ENCODE measurements at regions not wholly inside any gene's neighbourhood (a gene's known extent, or its start where the extent isn't known, plus 50 kb on each side); places are given as distances from the start of the nearest gene placed in this dataset.

GRCh38 chr9:113705928-113706519 lies 170.1 kb upstream of the ZNF618 start:
- Histone ChIP-seq H3K27me3 (no peaks in the 10 kb centered on the region), H3K27ac (peak overlapping the region; percentile 32 to 59 (median 52)), H3K4me1 (peaks cover 35% of the 10 kb centered on the region), H3K4me3 (no peak overlapping the region), H3K9me3 (no peaks in the 10 kb centered on the region), H3K36me3 (replicated peaks in 1 of 2; ENCODE audit: insufficient read depth in 1 of 2, low read depth in 2 of 2) (no peaks in the 10 kb centered on the region)
- 22 to 41% methylated on average over 2 of the region's 2 CpGs for WGBS, 2 donors
- TF ChIP-seq POLR2A (IDR thresholded peaks at IDR 0.05), result no peak
- TF ChIP-seq CTCF (IDR thresholded peaks at IDR 0.05), result no peak
- ATAC-seq, result peak; percentile 72
- intact Hi-C loops (cut with DNase I), result no loop called here
- peak; percentile 21 to 55 (median 42) for DNase-seq

- Histone ChIP-seq H3K36me3 (replicated peaks in 1 of 2; ENCODE audit: insufficient read depth in 1 of 2, low read depth in 2 of 2) (no peaks in the 10 kb centered on the region), H3K9me3 (no peaks in the 10 kb centered on the region), H3K27ac (peak overlapping the region in 2 of 4 donors; percentile 18 to 23), H3K4me3 (no peak overlapping the region), H3K27me3 (no peaks in the 10 kb centered on the region), H3K4me1 (peaks cover 41% of the 10 kb centered on the region)
- intact Hi-C loops (cut with DNase I), result no loop called here
- WGBS, 2 donors, result 59 to 70% methylated on average over 8 of the region's 8 CpGs
- ATAC-seq, result no peak
- no peak for TF ChIP-seq CTCF (IDR thresholded peaks at IDR 0.05)
- no peak for TF ChIP-seq POLR2A (IDR thresholded peaks at IDR 0.05)
- DNase-seq, result peak; percentile 8 to 53 (median 38)
Measured at GRCh38 chr9:113707953-113708695, 168.0 kb upstream of the ZNF618 start.

GRCh38 chr9:113708821-113709713 lies 167.0 kb upstream of the ZNF618 start:
- H3K4me3 ChIP-seq, result no peak overlapping the region
- H3K27me3 ChIP-seq, result no peaks in the 10 kb centered on the region
- ATAC-seq, result peak; percentile 61
- DNase-seq, result peak in 3 of 4 donors; percentile 23 to 48 (median 26)
- TF ChIP-seq CTCF (IDR thresholded peaks at IDR 0.05), result no peak
- TF ChIP-seq POLR2A (IDR thresholded peaks at IDR 0.05), result no peak
- H3K9me3 ChIP-seq, result no peaks in the 10 kb centered on the region
- 45 to 49% methylated on average over 7 of the region's 7 CpGs for WGBS, 2 donors
- intact Hi-C loops (cut with DNase I), result no loop called here
- H3K4me1 ChIP-seq, result peaks cover 41% of the 10 kb centered on the region
- H3K36me3 ChIP-seq (replicated peaks in 1 of 2; ENCODE audit: insufficient read depth in 1 of 2, low read depth in 2 of 2), result no peaks in the 10 kb centered on the region
- H3K27ac ChIP-seq, result peak overlapping the region in 2 of 4 donors; percentile 18 to 23

GRCh38 chr9:113709721-113710120 lies 166.4 kb upstream of the ZNF618 start:
- H3K4me3 ChIP-seq, result no peak overlapping the region
- no peak overlapping the region for H3K27ac ChIP-seq
- H3K4me1 ChIP-seq, result peaks cover 41% of the 10 kb centered on the region
- ATAC-seq (no peak), DNase-seq (no peak)
- intact Hi-C loops (cut with DNase I), result no loop called here
- TF ChIP-seq POLR2A (IDR thresholded peaks at IDR 0.05), result no peak
- TF ChIP-seq CTCF (IDR thresholded peaks at IDR 0.05), result no peak
- no peaks in the 10 kb centered on the region for H3K27me3 ChIP-seq
- H3K36me3 ChIP-seq (replicated peaks in 1 of 2; ENCODE audit: insufficient read depth in 1 of 2, low read depth in 2 of 2), result no peaks in the 10 kb centered on the region
- 95 to 96% methylated on average over 6 of the region's 6 CpGs for WGBS, 2 donors
- no peaks in the 10 kb centered on the region for H3K9me3 ChIP-seq
